AG10803 (cell line): ENCODE measurements at regions not wholly inside any gene's neighbourhood (a gene's known extent, or its start where the extent isn't known, plus 50 kb on each side); places are given as distances from the start of the nearest gene placed in this dataset.

Experiments used
- DNase-seq: peaks from one replicate; pipeline ENCODE4 v3.0.0; 2010; ENCODE audit warnings: low read depth
- H3K4me3 ChIP-seq: 2 replicates; pipeline ENCODE4 v1.5.1; 2011; ENCODE audit warnings: mild to moderate bottlenecking, low read length, control low read depth
- TF ChIP-seq, protein P1 (sequence below): conservative IDR thresholded peaks from 2 replicates; pipeline ENCODE4 v1.5.1; 2011; ENCODE audit warnings: mild to moderate bottlenecking, low read length, control low read depth, inconsistent platforms

DNA sequence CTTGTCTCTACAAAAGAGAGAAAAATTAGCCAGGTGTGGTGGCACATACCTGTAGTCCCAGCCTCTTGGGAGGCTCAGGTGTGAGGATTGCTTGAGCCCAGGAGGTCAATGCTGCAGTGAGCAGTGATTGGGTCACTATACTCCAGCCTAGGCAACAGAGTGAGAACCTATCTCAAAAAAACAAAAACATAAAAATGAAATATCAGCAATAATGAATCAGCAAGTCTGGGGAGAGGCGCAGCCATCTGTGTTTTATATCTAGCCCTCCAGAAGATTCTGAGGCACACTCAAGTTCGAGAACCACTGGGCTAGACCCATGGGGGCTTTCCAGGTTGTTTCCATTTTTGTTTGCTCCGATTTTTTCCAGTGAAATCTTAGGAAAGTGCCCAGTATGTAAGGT lies 88.1 kb upstream of the BCL6 start:
- no peak for DNase-seq
- H3K4me3 ChIP-seq = no peak overlapping the region
- TF ChIP-seq, protein P1, sequence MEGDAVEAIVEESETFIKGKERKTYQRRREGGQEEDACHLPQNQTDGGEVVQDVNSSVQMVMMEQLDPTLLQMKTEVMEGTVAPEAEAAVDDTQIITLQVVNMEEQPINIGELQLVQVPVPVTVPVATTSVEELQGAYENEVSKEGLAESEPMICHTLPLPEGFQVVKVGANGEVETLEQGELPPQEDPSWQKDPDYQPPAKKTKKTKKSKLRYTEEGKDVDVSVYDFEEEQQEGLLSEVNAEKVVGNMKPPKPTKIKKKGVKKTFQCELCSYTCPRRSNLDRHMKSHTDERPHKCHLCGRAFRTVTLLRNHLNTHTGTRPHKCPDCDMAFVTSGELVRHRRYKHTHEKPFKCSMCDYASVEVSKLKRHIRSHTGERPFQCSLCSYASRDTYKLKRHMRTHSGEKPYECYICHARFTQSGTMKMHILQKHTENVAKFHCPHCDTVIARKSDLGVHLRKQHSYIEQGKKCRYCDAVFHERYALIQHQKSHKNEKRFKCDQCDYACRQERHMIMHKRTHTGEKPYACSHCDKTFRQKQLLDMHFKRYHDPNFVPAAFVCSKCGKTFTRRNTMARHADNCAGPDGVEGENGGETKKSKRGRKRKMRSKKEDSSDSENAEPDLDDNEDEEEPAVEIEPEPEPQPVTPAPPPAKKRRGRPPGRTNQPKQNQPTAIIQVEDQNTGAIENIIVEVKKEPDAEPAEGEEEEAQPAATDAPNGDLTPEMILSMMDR = no peak

DNA sequence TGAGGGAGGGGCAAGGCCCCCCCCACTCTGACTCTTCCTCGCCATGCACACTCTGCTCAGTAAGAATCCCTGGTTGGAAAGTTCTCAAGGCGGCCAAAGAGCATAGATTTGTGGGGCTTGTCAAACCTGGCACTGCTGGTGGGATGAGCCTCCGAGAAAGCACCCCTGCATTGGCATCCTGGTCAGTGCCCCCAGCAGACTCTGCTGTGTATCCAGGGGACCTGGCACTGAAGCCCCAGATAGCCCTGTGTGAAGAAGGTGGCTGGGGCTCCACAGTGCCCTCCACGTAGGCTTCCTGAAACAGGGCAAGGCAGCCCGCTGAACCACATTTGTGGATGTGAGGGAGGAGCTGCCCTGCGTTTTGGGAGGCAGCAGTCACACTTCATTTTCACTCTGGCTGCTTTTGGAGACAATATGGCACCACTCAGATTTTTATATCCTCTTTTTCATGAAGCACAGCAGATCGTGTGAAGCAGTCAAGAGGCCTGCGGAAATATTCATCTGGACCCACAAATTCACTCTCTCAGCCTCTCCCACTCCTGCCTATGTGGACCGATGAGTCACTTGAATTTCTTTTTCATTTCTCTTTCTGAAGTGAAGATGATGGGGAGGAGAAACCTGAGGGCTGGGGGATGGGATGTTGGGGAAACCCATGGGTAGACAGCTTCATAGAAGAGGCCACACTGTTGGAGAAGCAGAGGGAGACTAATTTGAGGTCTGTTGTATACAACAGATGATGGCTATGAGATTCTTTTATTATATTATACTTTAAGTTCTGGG lies 88.7 kb upstream of the BCL6 start:
- H3K4me3 ChIP-seq = no peak overlapping the region
- TF ChIP-seq, protein P1 = no peak
- DNase-seq = no peak

DNA sequence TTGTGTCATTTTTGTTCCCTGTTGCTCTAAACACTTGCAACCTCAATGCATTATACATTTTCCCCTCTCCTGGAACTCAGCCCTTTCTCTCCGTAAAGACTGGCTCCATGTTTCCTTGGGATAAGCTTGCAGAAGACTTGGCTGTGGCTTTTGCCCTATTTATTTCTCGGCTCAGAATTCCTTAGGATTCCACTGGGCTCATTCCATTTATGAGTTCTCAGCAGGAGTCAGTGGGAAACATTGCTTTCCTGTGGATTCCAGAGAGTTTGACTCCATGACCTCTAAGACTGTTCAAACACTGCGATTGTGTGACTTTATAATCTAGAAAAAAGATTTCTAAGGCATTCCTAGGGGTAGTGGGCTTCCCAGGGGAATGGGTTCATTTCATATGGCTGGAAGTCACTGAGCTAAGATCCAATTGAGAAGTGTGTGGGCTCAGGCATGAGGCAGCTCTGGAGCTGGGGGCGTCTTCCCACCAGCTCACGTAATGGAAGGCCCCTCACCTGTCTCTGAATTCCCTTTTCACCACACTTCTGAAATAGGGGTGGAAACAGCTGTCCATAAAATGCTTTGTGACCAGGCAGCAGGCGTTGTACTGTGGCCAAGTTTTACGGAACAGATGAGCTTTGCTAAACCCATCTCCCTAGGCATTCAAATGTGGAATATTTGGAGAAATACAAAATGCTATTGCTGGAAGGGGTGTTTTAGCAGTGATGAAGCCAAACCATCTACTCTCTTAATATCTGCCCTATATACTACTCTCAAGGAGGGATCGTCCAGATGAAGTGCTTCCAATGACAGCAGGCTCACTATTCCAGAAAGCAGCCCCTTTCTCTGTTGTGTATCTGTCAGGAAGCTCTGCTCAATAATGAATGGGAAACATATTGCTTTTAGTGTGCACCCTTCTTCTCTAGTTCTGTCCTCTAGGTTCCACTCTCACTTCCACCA lies 91.8 kb upstream of the BCL6 start:
- no peak overlapping the region for H3K4me3 ChIP-seq

DNA sequence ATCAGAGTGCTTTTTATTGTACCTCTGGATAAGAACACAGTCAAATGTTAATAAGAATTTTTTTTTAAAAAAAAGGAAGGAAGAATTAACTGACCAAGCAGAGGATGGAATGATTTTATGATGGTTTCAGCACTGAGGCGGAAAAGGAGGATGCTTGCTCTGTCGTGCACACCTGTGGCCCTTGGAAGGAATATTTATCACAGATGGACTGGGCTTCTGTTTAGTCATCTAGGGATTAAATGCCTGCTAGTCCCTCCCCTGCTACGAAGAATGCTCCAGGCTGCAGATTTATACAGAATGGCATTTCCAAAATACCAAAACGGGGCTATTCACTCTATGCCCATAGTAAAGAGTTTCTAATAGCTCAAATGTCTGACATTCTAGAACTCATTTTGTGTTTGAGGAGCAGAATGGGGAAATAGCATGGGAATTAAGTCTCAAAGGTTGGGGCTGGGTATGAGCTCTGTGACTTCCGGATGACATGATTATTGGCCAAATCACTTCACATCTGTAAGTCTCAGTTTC lies 92.8 kb upstream of the BCL6 start:
- H3K4me3 ChIP-seq = no peak overlapping the region
- DNase-seq = peak; percentile 34
- TF ChIP-seq, protein P1 = no peak

More for the DNA sequence above, 91.8 kb upstream of the BCL6 start:
- TF ChIP-seq, protein P1 = no peak
- peak; percentile 40 for DNase-seq

DNA sequence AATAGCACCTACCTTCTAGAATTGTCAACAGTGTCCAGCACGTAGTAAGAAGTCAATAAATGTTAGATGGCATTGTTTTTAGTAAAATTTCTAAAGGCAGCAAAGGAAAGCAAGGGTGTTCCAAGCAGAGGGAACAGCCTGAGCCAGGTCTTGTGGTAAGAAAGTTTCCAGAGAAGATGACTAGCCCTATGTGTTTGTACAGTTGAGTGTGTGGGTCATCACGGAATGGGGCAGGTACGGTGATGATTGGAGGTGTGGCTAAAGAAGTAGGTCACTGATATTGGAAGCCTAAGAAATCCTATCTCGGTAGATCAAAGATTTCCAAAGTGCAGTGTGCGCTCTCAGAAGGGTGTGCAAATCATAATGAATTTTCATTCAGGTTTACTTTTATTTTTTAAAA lies 94.2 kb upstream of the BCL6 start:
- no peak overlapping the region for H3K4me3 ChIP-seq
- DNase-seq = no peak
- TF ChIP-seq, protein P1 = no peak

DNA sequence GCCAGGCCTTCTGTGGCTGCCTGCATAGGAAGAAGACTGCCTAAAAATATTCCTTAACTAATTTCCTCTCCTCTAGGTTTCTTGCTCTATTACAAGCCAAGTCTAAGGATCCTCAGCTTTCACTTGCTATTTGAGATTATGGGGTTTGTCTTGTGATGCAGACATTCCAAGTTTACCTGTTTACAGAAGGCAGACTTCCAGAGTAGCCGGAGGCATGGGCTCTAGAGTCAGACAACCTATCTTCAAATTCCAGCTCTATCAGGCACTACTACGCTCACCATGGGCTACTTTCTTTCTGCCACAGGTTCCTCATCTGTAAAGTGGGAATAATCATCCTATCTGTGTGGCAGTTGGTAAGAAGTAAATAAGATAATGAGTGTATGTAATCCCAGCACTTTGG lies 95.6 kb upstream of the BCL6 start:
- no peak for DNase-seq
- no peak overlapping the region for H3K4me3 ChIP-seq
- TF ChIP-seq, protein P1 = no peak
